ENCODE measurements at regions not wholly inside any gene's neighbourhood (a gene's known extent, or its start where the extent isn't known, plus 50 kb on each side); places are given as distances from the start of the nearest gene placed in this dataset.

DNA sequence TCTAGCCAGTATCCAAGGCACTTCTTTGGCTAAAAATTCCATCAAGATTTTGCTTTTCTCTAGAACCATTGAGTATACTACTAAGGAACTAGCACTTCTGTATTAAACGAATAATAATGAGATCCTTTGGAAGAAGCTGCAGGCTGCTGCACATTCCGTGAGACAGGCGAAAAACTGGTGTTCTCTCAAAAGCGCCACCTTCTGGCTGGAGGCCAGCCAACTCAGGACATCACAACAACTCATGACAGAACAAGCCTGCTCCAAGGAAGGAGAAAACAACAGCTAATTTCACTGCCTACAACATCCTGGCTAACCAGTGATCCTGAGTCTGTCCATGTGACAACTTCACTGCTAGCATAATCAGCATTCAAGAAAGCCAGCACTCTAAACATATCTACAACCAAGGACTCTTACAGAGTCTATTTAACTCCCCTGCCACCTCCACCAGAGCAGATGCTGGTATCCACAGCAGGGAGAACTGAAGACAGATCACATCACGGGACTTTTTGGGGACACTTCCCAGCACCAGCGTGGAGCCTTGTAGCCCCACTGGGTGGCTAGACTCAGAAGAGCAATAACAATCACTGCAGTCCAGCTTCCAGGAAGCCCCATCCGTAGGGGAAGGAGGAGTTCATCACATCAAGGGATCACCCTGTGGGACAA, 150.5 kb downstream of the YTHDC2 start:
- no CpG with 5 or more reads among the region's 7 CpGs for WGBS (ENCODE audit: extremely low coverage, insufficient coverage, insufficient read length)
- H4K8ac ChIP-seq (ENCODE audit: low read depth, low read length), result no peak overlapping the region

DNA sequence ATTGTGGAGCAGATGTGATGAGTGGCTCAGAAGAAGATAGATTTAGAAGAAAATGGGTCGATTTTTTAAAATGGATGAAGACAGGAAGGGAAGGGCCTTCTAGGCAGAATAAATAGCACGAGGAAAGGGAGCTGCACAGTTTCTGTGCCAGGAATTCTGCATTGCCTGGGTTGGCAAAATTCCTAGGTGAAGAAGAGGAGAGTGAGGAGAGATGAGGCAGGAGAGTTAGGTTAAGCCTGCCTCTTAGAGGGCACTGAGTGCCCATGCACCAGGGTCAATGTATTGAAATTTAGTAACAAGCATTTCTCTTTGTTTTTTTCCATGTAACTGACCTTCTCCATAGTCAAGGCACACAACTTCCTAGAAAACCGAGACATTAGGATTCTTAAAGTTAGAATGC, 159.5 kb downstream of the YTHDC2 start:
- H3K27me3 ChIP-seq (ENCODE audit: insufficient read depth, low read length), result no peaks in the 10 kb centered on the region
- no peak overlapping the region for H2AK5ac ChIP-seq (ENCODE audit: low read length)
- no peak overlapping the region for H2BK120ac ChIP-seq (ENCODE audit: insufficient read depth, low read length, poor library complexity)
- no peak overlapping the region for H3K9ac ChIP-seq (ENCODE audit: low read length)
- no peaks in the 10 kb centered on the region for H3K79me2 ChIP-seq (ENCODE audit: control insufficient read depth, insufficient read depth, low read length, poor library complexity)
- H3K4ac ChIP-seq (ENCODE audit: low read depth, low read length), result no peak overlapping the region
- no peak overlapping the region for H3K18ac ChIP-seq (ENCODE audit: low read length)
- peaks cover 6% of the 10 kb centered on the region for H3K9me3 ChIP-seq (ENCODE audit: insufficient read depth, low read depth, low read length)
- 100% methylated on average over 1 of the region's 3 CpGs for WGBS (ENCODE audit: extremely low coverage, insufficient coverage, insufficient read length)
- H4K8ac ChIP-seq (ENCODE audit: low read depth, low read length), result no peak overlapping the region
- no peak overlapping the region for H4K12ac ChIP-seq (ENCODE audit: low read depth, low read length)
- no peak overlapping the region for H2BK12ac ChIP-seq (ENCODE audit: low read length)
- H3K79me1 ChIP-seq (ENCODE audit: low read length), result no peaks in the 10 kb centered on the region
- H3K4me1 ChIP-seq (ENCODE audit: control insufficient read depth in 1 of 2, insufficient read depth in 2 of 2, low read length in 2 of 2), result no peaks in the 10 kb centered on the region
- no peaks in the 10 kb centered on the region for H3K36me3 ChIP-seq (ENCODE audit: control insufficient read depth in 1 of 2, insufficient read depth in 2 of 2, low read length in 2 of 2)
- H4K91ac ChIP-seq (ENCODE audit: low read depth, low read length), result no peak overlapping the region
- DNase-seq, result no peak
- no peak overlapping the region for H3K27ac ChIP-seq (ENCODE audit: low read depth, low read length)
- H3K23ac ChIP-seq (ENCODE audit: low read length), result no peak overlapping the region
- no peak overlapping the region for H3K4me2 ChIP-seq (ENCODE audit: low read length)
- no peak overlapping the region for H2BK5ac ChIP-seq (ENCODE audit: low read depth, low read length, poor library complexity)
- no peak overlapping the region for H2AFZ ChIP-seq (ENCODE audit: insufficient read depth, low read length, poor library complexity)
- H3K14ac ChIP-seq (ENCODE audit: low read length), result no peak overlapping the region
- no peak overlapping the region for H3K4me3 ChIP-seq (ENCODE audit: low read depth, low read length)

More for the DNA sequence above, 150.5 kb downstream of the YTHDC2 start:
- H3K23ac ChIP-seq (ENCODE audit: low read length), result no peak overlapping the region
- no peak overlapping the region for H3K18ac ChIP-seq (ENCODE audit: low read length)
- H2AFZ ChIP-seq (ENCODE audit: insufficient read depth, low read length, poor library complexity), result no peak overlapping the region
- no peak overlapping the region for H4K12ac ChIP-seq (ENCODE audit: low read depth, low read length)
- no peaks in the 10 kb centered on the region for H3K9me3 ChIP-seq (ENCODE audit: insufficient read depth, low read depth, low read length)
- no peak overlapping the region for H3K14ac ChIP-seq (ENCODE audit: low read length)
- no peaks in the 10 kb centered on the region for H3K36me3 ChIP-seq (ENCODE audit: control insufficient read depth in 1 of 2, insufficient read depth in 2 of 2, low read length in 2 of 2)
- H2BK120ac ChIP-seq (ENCODE audit: insufficient read depth, low read length, poor library complexity), result no peak overlapping the region
- no peak overlapping the region for H3K9ac ChIP-seq (ENCODE audit: low read length)
- no peak overlapping the region for H2BK5ac ChIP-seq (ENCODE audit: low read depth, low read length, poor library complexity)
- no peak overlapping the region for H3K4me2 ChIP-seq (ENCODE audit: low read length)
- H2AK5ac ChIP-seq (ENCODE audit: low read length), result no peak overlapping the region
- H3K4me3 ChIP-seq (ENCODE audit: low read depth, low read length), result no peak overlapping the region
- H3K4ac ChIP-seq (ENCODE audit: low read depth, low read length), result no peak overlapping the region
- H3K79me1 ChIP-seq (ENCODE audit: low read length), result no peaks in the 10 kb centered on the region
- no peaks in the 10 kb centered on the region for H3K27me3 ChIP-seq (ENCODE audit: insufficient read depth, low read length)
- no peaks in the 10 kb centered on the region for H3K4me1 ChIP-seq (ENCODE audit: control insufficient read depth in 1 of 2, insufficient read depth in 2 of 2, low read length in 2 of 2)
- H2BK12ac ChIP-seq (ENCODE audit: low read length), result no peak overlapping the region
- no peak overlapping the region for H4K91ac ChIP-seq (ENCODE audit: low read depth, low read length)
- H3K27ac ChIP-seq (ENCODE audit: low read depth, low read length), result no peak overlapping the region
- peak; percentile 50 to 62 for DNase-seq
- H3K79me2 ChIP-seq (ENCODE audit: control insufficient read depth, insufficient read depth, low read length, poor library complexity), result no peaks in the 10 kb centered on the region

DNA sequence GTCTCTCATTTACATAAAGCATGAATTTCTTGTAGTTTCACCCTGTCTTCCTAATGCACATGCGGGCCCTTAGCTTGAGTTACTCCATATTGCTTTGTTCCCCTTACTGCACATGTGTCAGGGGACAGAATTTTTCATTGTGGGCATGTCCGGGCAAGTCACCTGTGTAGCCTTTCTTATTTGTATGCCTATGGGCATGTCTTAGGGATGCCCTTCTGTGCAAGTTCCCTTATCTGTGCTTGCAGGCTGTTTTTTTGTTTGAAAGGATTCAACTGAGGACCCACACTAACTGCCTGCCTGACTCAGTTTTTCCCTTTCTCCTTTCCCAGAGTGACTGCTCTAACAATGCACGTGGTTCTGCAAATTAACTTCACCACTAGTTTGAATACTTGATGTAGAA, 161.7 kb downstream of the YTHDC2 start:
- Histone ChIP-seq H2AFZ (ENCODE audit: insufficient read depth, low read length, poor library complexity) (no peak overlapping the region), H3K23ac (ENCODE audit: low read length) (no peak overlapping the region), H3K79me1 (ENCODE audit: low read length) (no peaks in the 10 kb centered on the region), H3K14ac (ENCODE audit: low read length) (no peak overlapping the region), H2BK12ac (ENCODE audit: low read length) (no peak overlapping the region), H3K27me3 (ENCODE audit: insufficient read depth, low read length) (no peaks in the 10 kb centered on the region), H3K36me3 (ENCODE audit: control insufficient read depth in 1 of 2, insufficient read depth in 2 of 2, low read length in 2 of 2) (no peaks in the 10 kb centered on the region), H2BK5ac (ENCODE audit: low read depth, low read length, poor library complexity) (no peak overlapping the region), H3K4me3 (ENCODE audit: low read depth, low read length) (no peak overlapping the region), H3K18ac (ENCODE audit: low read length) (no peak overlapping the region), H3K9me3 (ENCODE audit: insufficient read depth, low read depth, low read length) (peaks cover 6% of the 10 kb centered on the region), H3K4me2 (ENCODE audit: low read length) (no peak overlapping the region), H3K4me1 (ENCODE audit: control insufficient read depth in 1 of 2, insufficient read depth in 2 of 2, low read length in 2 of 2) (no peaks in the 10 kb centered on the region), H4K8ac (ENCODE audit: low read depth, low read length) (no peak overlapping the region), H3K9ac (ENCODE audit: low read length) (no peak overlapping the region), H4K91ac (ENCODE audit: low read depth, low read length) (no peak overlapping the region), H3K27ac (ENCODE audit: low read depth, low read length) (no peak overlapping the region), H2AK5ac (ENCODE audit: low read length) (no peak overlapping the region), H2BK120ac (ENCODE audit: insufficient read depth, low read length, poor library complexity) (no peak overlapping the region), H3K4ac (ENCODE audit: low read depth, low read length) (no peak overlapping the region), H3K79me2 (ENCODE audit: control insufficient read depth, insufficient read depth, low read length, poor library complexity) (no peaks in the 10 kb centered on the region), H4K12ac (ENCODE audit: low read depth, low read length) (no peak overlapping the region)
- no CpG with 5 or more reads among the region's 3 CpGs for WGBS (ENCODE audit: extremely low coverage, insufficient coverage, insufficient read length)
- DNase-seq, result no peak

DNA sequence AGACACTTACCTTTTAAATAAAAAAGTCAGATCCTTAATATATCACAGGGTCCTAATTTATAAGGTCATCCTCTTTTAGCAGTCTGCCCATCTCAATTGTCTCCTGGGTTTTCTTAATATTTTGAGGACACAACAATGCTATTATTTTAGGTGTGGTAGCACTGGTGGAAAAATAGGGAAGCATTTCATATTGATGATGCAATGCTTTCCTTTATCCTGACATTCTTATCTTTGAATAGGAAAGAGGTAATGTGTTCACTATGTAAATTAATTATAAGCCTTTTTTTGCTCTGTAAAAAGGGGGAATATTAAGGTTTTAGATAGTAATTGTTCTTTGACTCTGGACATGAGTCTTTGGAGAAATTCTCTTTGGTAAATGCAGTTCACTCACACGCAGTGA, 164.7 kb downstream of the YTHDC2 start:
- H2BK120ac ChIP-seq (ENCODE audit: insufficient read depth, low read length, poor library complexity), result no peak overlapping the region
- H2BK5ac ChIP-seq (ENCODE audit: low read depth, low read length, poor library complexity), result no peak overlapping the region
- H3K4me3 ChIP-seq (ENCODE audit: low read depth, low read length), result no peak overlapping the region
- H3K4ac ChIP-seq (ENCODE audit: low read depth, low read length), result no peak overlapping the region
- no peak overlapping the region for H2AK5ac ChIP-seq (ENCODE audit: low read length)
- no peak for DNase-seq
- no peak overlapping the region for H2BK12ac ChIP-seq (ENCODE audit: low read length)
- WGBS (ENCODE audit: extremely low coverage, insufficient coverage, insufficient read length), result no CpG with 5 or more reads among the region's 1 CpG
- H4K91ac ChIP-seq (ENCODE audit: low read depth, low read length), result no peak overlapping the region
- no peak overlapping the region for H2AFZ ChIP-seq (ENCODE audit: insufficient read depth, low read length, poor library complexity)
- no peak overlapping the region for H3K14ac ChIP-seq (ENCODE audit: low read length)
- H3K18ac ChIP-seq (ENCODE audit: low read length), result no peak overlapping the region
- no peak overlapping the region for H3K23ac ChIP-seq (ENCODE audit: low read length)
- no peak overlapping the region for H3K9ac ChIP-seq (ENCODE audit: low read length)
- H3K9me3 ChIP-seq (ENCODE audit: insufficient read depth, low read depth, low read length), result peaks cover 6% of the 10 kb centered on the region
- H3K4me2 ChIP-seq (ENCODE audit: low read length), result no peak overlapping the region
- H3K79me2 ChIP-seq (ENCODE audit: control insufficient read depth, insufficient read depth, low read length, poor library complexity), result no peaks in the 10 kb centered on the region
- no peaks in the 10 kb centered on the region for H3K36me3 ChIP-seq (ENCODE audit: control insufficient read depth in 1 of 2, insufficient read depth in 2 of 2, low read length in 2 of 2)
- H3K27me3 ChIP-seq (ENCODE audit: insufficient read depth, low read length), result no peaks in the 10 kb centered on the region
- H3K27ac ChIP-seq (ENCODE audit: low read depth, low read length), result no peak overlapping the region
- no peaks in the 10 kb centered on the region for H3K79me1 ChIP-seq (ENCODE audit: low read length)
- H3K4me1 ChIP-seq (ENCODE audit: control insufficient read depth in 1 of 2, insufficient read depth in 2 of 2, low read length in 2 of 2), result no peaks in the 10 kb centered on the region
- H4K12ac ChIP-seq (ENCODE audit: low read depth, low read length), result no peak overlapping the region
- H4K8ac ChIP-seq (ENCODE audit: low read depth, low read length), result no peak overlapping the region

Data from trophoblast cell (in vitro differentiated cells and primary cell).